ENCODE measurements at regions not wholly inside any gene's neighbourhood (a gene's known extent, or its start where the extent isn't known, plus 50 kb on each side); places are given as distances from the start of the nearest gene placed in this dataset.

GRCh38 chr12:30105505-30105904 lies 321.8 kb upstream of the TMTC1 start:
- H3K27ac ChIP-seq: no peak overlapping the region
- H3K9me3 ChIP-seq: no peaks in the 10 kb centered on the region
- H3K4me2 ChIP-seq: no peak overlapping the region
- H3K4me3 ChIP-seq: no peak overlapping the region
- ChIA-PET CTCF (no interaction called here), POLR2A (no interaction called here)
- no peak for TF ChIP-seq ESRRA (IDR thresholded peaks at IDR 0.05; ENCODE audit: borderline replicate concordance, low read length)
- DNase-seq (ENCODE audit: low read depth in 1 of 2, low spot score in 1 of 2): no peak
- WGBS (ENCODE audit: missing lambda C conversion rate): 2% methylated on average over 2 of the region's 2 CpGs
- no peaks in the 10 kb centered on the region for H3K4me1 ChIP-seq
- no peak for ATAC-seq
- no peak for FAIRE-seq

GRCh38 chr12:30104971-30105370 lies 321.2 kb upstream of the TMTC1 start:
- Histone ChIP-seq H3K4me3 (no peak overlapping the region), H3K4me1 (no peaks in the 10 kb centered on the region), H3K27ac (no peak overlapping the region), H3K4me2 (no peak overlapping the region), H3K9me3 (no peaks in the 10 kb centered on the region)
- DNase-seq (ENCODE audit: low read depth in 1 of 2, low spot score in 1 of 2): no peak
- FAIRE-seq: no peak
- ATAC-seq: no peak
- POLR2A ChIA-PET: no interaction called here
- TF ChIP-seq POLR2AphosphoS2 (conservative IDR thresholded peaks at IDR 0.05; ENCODE audit: low read length): no peak
- no peak for TF ChIP-seq ELK1 (IDR thresholded peaks at IDR 0.05; ENCODE audit: low read depth, low read length)
- TF ChIP-seq ZC3H11A (IDR thresholded peaks at IDR 0.05): no peak
- no peak for TF ChIP-seq BHLHE40 (IDR thresholded peaks at IDR 0.05; ENCODE audit: low read depth, low read length)
- TF ChIP-seq EP300 (IDR thresholded peaks at IDR 0.05): no peak
- no peak for TF ChIP-seq TP53 (CRISPR knock-in tag; IDR thresholded peaks at IDR 0.05)
- TF ChIP-seq EHMT2 (IDR thresholded peaks at IDR 0.05; ENCODE audit: low read depth): no peak
- no peak for TF ChIP-seq RAD21 (conservative IDR thresholded peaks at IDR 0.05 in 1 of 2, IDR thresholded peaks at IDR 0.05 in 1 of 2)
- TF ChIP-seq FOSL2 (IDR thresholded peaks at IDR 0.05): no peak
- no peak for TF ChIP-seq FOSL2 (CRISPR knock-in tag; IDR thresholded peaks at IDR 0.05)
- no peak for TF ChIP-seq CBX2 (IDR thresholded peaks at IDR 0.05; ENCODE audit: borderline replicate concordance, low read depth)
- TF ChIP-seq CBX8 (IDR thresholded peaks at IDR 0.05): no peak
- TF ChIP-seq CTCF (IDR thresholded peaks at IDR 0.05): no peak
- TF ChIP-seq HOXB13 (CRISPR knock-in tag; IDR thresholded peaks at IDR 0.05; ENCODE audit: low read depth): no peak
- no peak for TF ChIP-seq CHD2 (IDR thresholded peaks at IDR 0.05; ENCODE audit: low read length, partially characterized antibody)
- CTCF ChIA-PET: no interaction called here
- 4% methylated on average over 2 of the region's 2 CpGs for WGBS (ENCODE audit: missing lambda C conversion rate)

GRCh38 chr12:30100741-30101140 lies 317.0 kb upstream of the TMTC1 start:
- no peak for FAIRE-seq
- no peaks in the 10 kb centered on the region for H3K9me3 ChIP-seq
- TF ChIP-seq CHD2 (IDR thresholded peaks at IDR 0.05; ENCODE audit: low read length, partially characterized antibody) (no peak), BHLHE40 (IDR thresholded peaks at IDR 0.05; ENCODE audit: low read depth, low read length) (no peak), USF2 (IDR thresholded peaks at IDR 0.05) (no peak), ELK1 (IDR thresholded peaks at IDR 0.05; ENCODE audit: low read depth, low read length) (no peak), SREBF2 (IDR thresholded peaks at IDR 0.05) (no peak), HES2 (IDR thresholded peaks at IDR 0.05) (no peak), RCOR1 (IDR thresholded peaks at IDR 0.05; ENCODE audit: low read depth, low read length) (no peak), FOXS1 (CRISPR knock-in tag; IDR thresholded peaks at IDR 0.05) (no peak), NFE2L2 (conservative IDR thresholded peaks at IDR 0.05; ENCODE audit: low read length) (no peak), ZNF302 (CRISPR knock-in tag; IDR thresholded peaks at IDR 0.05) (no peak), REST (IDR thresholded peaks at IDR 0.05) (no peak), EHMT2 (IDR thresholded peaks at IDR 0.05; ENCODE audit: low read depth) (no peak), NR3C1 (IDR thresholded peaks at IDR 0.05) (no peak)
- no peak overlapping the region for H3K4me2 ChIP-seq
- 3% methylated on average over 1 of the region's 1 CpG for WGBS (ENCODE audit: missing lambda C conversion rate)
- DNase-seq (ENCODE audit: low read depth in 1 of 2, low spot score in 1 of 2): no peak
- no peak for ATAC-seq
- ChIA-PET POLR2A (no interaction called here), CTCF (no interaction called here)
- no peak overlapping the region for H3K4me3 ChIP-seq
- H3K4me1 ChIP-seq: no peaks in the 10 kb centered on the region
- no peak overlapping the region for H3K27ac ChIP-seq

Measured in A549 (cell line).